Activated naive CD8-positive, alpha-beta T cell treated with anti-CD3 and anti-CD28 coated beads, Interleukin-2, amount 10 ng/mL, durations not matched to agents 7 days and 5 days (primary cell): ENCODE measurements at regions not wholly inside any gene's neighbourhood (a gene's known extent, or its start where the extent isn't known, plus 50 kb on each side); places are given as distances from the start of the nearest gene placed in this dataset.

Experiments used
- ATAC-seq: fragments of 150-1000 bp; cut with Tn5 transposase; one replicate; pipeline ENCODE4 v1.10.0; 2021; ENCODE audit warnings: low read depth, moderate library complexity
- POLR2A ChIA-PET: fragments of 350-600 bp; sonication (Branson Sonifier 250); formaldehyde crosslinking; loops from one replicate; lab custom pipeline; 2021; ENCODE audit warnings: antibody characterized with exemption; lab: Charles Lee
- DNase-seq: peaks from one replicate; pipeline ENCODE4 v3.0.0; 2021
- H3K27ac Mint-ChIP-seq: one replicate; pipeline ENCODE4 v1.8.0; 2022; ENCODE audit warnings: mild to moderate bottlenecking, mixed read lengths
- H3K27me3 Mint-ChIP-seq: one replicate; pipeline ENCODE4 v1.8.0; 2022; ENCODE audit warnings: mild to moderate bottlenecking, moderate library complexity, mixed read lengths
- H3K36me3 Mint-ChIP-seq: one replicate; pipeline ENCODE4 v1.8.0; 2021; ENCODE audit warnings: mild to moderate bottlenecking, mixed read lengths
- H3K4me1 Mint-ChIP-seq: one replicate; pipeline ENCODE4 v1.8.0; 2021; ENCODE audit warnings: mixed read lengths
- H3K4me3 Mint-ChIP-seq: one replicate; pipeline ENCODE4 v1.8.0; 2022; ENCODE audit warnings: mild to moderate bottlenecking, moderate library complexity, mixed read lengths
- H3K9me3 Mint-ChIP-seq: one replicate; pipeline ENCODE4 v1.8.0; 2021; ENCODE audit warnings: mixed read lengths

DNA sequence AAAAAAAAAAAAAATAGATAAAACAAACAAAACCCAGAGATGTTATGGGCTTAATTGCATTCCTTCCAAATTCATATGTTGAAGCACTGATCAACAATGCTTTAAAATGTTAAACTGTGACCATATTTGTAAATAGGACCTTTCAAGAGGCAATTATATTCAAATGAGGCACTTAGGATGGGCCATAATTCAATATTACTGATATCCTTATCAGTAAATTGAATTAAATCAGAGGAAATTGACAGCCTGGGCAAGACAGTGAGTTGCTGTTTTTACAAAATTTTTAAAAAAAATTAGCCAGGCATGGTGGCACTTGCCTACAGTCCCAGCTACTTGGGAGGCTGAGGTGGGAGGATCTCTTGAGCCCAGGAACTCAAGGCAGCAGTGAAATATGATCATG lies 364.1 kb downstream of the GJA1 start:
- Mint-ChIP-seq H3K27me3 (no peaks in the 10 kb centered on the region), H3K36me3 (peaks cover 2% of the 10 kb centered on the region), H3K4me1 (no peaks in the 10 kb centered on the region), H3K4me3 (no peak overlapping the region), H3K27ac (no peak overlapping the region), H3K9me3 (peaks cover 19% of the 10 kb centered on the region)
- POLR2A ChIA-PET, result no interaction called here
- no peak for ATAC-seq
- DNase-seq, result no peak

DNA sequence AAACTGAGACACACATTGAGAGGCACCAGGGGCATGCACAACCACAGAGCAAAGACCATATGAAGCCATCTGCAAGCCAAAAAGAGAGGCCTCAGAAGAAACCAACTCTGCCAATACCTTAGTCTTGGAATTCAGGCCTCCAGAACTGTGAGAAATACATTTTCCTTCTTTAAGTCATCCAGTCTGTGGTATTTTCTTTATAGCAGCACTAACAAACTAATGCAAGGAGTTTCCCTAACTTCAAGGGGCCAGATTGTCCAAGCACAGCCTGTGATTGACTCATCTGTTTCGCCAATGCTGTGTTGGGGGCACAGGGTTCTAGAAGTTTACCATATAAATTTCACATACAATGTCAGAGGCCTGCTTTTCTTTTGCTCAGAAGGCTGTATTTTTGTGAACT lies 364.6 kb downstream of the GJA1 start:
- ATAC-seq (no peak), DNase-seq (no peak)
- Mint-ChIP-seq H3K4me1 (no peaks in the 10 kb centered on the region), H3K36me3 (peaks cover 2% of the 10 kb centered on the region), H3K9me3 (peaks cover 19% of the 10 kb centered on the region), H3K27ac (no peak overlapping the region), H3K27me3 (no peaks in the 10 kb centered on the region), H3K4me3 (no peak overlapping the region)
- POLR2A ChIA-PET, result no interaction called here

DNA sequence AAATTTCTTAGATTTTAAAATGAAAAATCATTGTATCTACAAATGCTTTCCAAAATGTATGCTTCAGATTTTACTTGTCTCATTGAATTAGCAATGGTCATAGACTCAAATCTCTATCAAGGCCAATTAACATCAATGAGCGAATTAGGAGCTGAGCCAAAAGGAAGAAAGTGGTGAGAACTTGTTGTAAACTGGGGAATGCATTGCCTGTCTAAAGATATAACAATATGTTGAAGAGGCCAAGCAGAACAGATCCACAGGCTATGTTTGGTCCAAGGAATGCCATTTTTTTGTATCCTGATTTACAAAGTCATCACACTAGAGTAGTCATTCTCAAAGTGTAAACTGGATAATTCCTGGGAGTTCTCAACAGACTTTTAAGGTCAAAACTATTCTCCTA lies 370.7 kb downstream of the GJA1 start:
- POLR2A ChIA-PET, result no interaction called here
- Mint-ChIP-seq H3K36me3 (peaks cover 2% of the 10 kb centered on the region), H3K27ac (no peak overlapping the region), H3K4me1 (no peaks in the 10 kb centered on the region), H3K4me3 (no peak overlapping the region), H3K27me3 (no peaks in the 10 kb centered on the region), H3K9me3 (peaks cover 8% of the 10 kb centered on the region)
- ATAC-seq, result no peak
- no peak for DNase-seq

DNA sequence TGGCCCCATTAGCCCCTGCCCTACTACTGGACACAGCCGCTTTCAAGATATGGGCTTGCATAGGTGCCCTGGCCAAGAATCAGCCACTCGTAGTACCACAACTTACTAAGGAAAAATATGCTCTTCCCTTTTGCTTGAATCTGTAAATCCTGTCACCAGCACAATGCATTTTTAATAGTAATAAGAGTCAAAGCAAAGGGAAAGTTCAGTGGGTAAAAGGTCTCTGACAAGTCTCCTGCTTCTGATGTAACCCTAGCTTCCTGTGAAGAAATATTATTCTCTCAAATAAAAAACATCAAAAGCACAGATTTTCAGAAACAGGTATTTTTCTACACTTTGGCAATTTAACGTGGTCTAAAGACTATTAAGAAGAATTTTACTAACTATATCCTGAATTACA lies 373.8 kb downstream of the GJA1 start:
- Mint-ChIP-seq H3K27ac (no peak overlapping the region), H3K27me3 (no peaks in the 10 kb centered on the region), H3K4me3 (no peak overlapping the region), H3K9me3 (no peaks in the 10 kb centered on the region), H3K36me3 (no peaks in the 10 kb centered on the region), H3K4me1 (no peaks in the 10 kb centered on the region)
- ATAC-seq, result no peak
- no peak for DNase-seq
- POLR2A ChIA-PET, result no interaction called here

DNA sequence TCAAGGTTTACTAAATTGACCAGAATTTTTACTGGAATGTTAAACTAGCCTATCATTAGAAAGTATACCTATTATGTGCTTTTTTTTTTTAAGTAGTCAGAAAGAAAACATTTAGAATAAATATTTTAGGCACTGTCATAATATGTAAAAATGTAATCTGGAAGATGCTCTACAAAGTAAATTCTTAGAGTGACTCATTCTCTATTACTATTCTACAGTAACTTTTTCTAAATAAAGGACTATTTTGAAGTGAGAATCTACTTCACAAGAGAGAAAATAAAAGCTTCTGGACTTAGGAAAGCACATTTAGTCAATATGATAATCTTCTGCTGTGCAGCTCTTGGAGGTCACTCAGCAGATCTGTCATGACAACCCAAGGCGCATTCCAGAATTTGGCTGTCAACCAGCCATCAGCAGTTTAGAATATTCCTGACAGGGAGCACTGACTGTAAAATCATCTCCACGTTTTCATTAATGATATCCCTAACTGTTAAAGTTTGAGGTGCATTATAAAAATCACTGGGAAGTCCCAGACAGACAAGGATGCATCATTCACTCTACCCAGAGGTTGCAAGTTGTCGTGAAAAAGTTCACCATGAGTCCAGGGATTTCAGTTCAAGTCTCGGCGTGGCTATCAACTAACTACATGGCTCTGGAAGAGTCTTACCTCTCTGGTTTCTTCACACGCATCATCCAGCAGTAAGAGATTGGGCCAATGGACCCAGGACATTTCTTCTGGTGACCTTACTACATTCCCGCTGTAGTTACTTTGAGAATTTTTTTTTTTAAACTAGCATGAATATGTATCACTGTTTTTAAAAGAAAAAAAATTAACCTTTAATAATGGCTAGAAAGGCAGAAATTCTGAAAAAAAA lies 374.9 kb downstream of the GJA1 start:
- H3K36me3 Mint-ChIP-seq, result no peaks in the 10 kb centered on the region
- no peak for ATAC-seq
- DNase-seq, result no peak
- H3K27ac Mint-ChIP-seq, result no peak overlapping the region
- no peak overlapping the region for H3K4me3 Mint-ChIP-seq
- H3K9me3 Mint-ChIP-seq, result no peaks in the 10 kb centered on the region
- POLR2A ChIA-PET, result no interaction called here
- H3K27me3 Mint-ChIP-seq, result no peaks in the 10 kb centered on the region
- H3K4me1 Mint-ChIP-seq, result no peaks in the 10 kb centered on the region

DNA sequence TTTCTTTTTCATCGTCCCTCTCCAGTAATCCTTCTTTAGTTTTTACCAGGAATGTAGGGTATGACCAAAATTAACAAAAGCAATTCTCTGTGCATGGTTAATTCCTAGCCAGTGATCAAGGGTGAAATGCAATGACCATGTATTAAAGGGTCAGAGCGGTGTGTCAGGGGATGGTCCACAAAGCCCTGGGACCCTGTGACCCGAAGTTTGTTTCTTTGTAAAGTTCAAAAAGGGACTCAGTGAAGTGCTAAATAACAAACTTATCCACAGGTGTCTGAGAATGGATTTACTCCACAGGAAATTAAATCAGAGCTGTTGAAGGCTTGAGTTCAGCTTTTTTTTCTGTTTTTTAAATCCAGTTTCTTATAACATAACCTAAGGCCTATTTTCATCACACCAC lies 375.7 kb downstream of the GJA1 start:
- Mint-ChIP-seq H3K36me3 (no peaks in the 10 kb centered on the region), H3K4me3 (no peak overlapping the region), H3K4me1 (no peaks in the 10 kb centered on the region), H3K27ac (no peak overlapping the region), H3K27me3 (no peaks in the 10 kb centered on the region), H3K9me3 (no peaks in the 10 kb centered on the region)
- POLR2A ChIA-PET, result no interaction called here
- ATAC-seq (no peak), DNase-seq (no peak)

DNA sequence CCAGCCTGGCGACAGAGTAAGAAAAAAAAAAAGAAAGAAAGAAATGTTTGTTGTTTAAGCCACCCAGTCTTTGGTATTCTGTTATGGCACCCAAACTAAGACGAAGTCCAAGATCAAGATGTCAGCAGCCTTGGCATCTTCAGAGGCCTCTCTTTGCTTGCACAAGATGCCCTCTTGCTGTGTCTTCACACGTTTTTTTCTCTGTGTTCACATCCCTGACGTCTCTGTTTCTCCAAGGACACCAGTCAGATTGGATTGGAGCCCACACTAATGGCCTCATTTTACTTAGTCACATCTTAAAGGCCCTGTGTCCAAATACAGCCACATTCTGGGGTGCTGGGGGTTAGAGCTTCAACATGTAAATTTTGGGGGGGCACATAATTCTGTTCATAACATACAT lies 380.9 kb downstream of the GJA1 start:
- Mint-ChIP-seq H3K4me1 (no peaks in the 10 kb centered on the region), H3K4me3 (no peak overlapping the region), H3K9me3 (peaks cover 8% of the 10 kb centered on the region), H3K27ac (no peak overlapping the region), H3K36me3 (no peaks in the 10 kb centered on the region), H3K27me3 (no peaks in the 10 kb centered on the region)
- POLR2A ChIA-PET, result no interaction called here
- DNase-seq (no peak), ATAC-seq (no peak)

DNA sequence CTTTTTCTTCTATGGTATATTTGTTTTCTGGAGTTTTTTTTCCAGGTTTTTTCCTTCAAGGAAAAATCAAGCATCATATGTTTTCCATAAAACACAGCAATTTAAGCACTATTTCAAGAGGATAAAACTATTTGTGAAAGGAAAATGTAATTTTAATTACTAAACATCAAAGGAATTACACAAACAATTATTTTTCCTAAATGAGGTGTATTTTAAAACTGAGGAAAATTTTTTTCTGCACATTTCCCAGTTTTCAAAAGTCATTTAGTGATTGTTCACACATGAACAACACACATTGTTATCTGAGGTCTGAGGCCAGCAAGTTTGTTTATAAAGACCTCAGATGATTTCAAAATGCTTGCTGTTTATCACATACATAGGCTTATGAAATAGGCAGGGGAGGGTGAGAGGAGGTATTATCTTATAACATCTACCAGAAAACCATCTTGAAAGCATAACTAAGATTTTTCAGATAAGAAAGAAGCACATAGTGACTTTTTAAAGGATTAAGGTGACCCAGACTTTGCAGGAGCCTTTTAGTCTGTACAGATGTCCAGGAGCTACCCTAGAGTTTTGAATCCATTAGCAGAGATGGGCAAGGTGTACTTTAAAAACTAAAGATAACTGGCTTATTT lies 381.6 kb downstream of the GJA1 start:
- H3K4me3 Mint-ChIP-seq, result no peak overlapping the region
- H3K36me3 Mint-ChIP-seq, result no peaks in the 10 kb centered on the region
- H3K27me3 Mint-ChIP-seq, result no peaks in the 10 kb centered on the region
- ATAC-seq (no peak), DNase-seq (no peak)
- POLR2A ChIA-PET, result no interaction called here
- no peak overlapping the region for H3K27ac Mint-ChIP-seq
- no peaks in the 10 kb centered on the region for H3K4me1 Mint-ChIP-seq
- peaks cover 11% of the 10 kb centered on the region for H3K9me3 Mint-ChIP-seq

DNA sequence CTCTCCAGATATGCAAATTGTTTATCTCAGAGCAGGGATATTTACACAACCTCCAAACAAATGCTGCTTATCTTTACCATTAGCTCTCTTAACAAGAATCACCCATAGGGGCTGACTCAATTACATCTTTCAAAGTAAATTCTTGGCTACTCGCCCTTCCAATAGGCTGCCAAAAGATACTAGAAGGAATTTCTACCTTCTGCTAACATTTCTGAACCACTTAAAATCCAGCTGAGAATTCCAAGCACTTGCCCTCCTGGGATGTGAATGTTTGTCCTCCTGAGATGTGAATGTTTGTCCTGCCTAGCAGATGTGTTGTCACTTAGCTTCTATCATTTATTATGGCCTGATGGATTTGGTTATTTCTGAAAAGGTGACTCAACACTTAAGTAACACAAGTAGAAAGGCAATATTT lies 388.0 kb downstream of the GJA1 start:
- Mint-ChIP-seq H3K27ac (no peak overlapping the region), H3K9me3 (peaks cover 11% of the 10 kb centered on the region), H3K36me3 (no peaks in the 10 kb centered on the region), H3K27me3 (no peaks in the 10 kb centered on the region), H3K4me3 (no peak overlapping the region), H3K4me1 (no peaks in the 10 kb centered on the region)
- DNase-seq, result no peak
- POLR2A ChIA-PET, result no interaction called here
- no peak for ATAC-seq

DNA sequence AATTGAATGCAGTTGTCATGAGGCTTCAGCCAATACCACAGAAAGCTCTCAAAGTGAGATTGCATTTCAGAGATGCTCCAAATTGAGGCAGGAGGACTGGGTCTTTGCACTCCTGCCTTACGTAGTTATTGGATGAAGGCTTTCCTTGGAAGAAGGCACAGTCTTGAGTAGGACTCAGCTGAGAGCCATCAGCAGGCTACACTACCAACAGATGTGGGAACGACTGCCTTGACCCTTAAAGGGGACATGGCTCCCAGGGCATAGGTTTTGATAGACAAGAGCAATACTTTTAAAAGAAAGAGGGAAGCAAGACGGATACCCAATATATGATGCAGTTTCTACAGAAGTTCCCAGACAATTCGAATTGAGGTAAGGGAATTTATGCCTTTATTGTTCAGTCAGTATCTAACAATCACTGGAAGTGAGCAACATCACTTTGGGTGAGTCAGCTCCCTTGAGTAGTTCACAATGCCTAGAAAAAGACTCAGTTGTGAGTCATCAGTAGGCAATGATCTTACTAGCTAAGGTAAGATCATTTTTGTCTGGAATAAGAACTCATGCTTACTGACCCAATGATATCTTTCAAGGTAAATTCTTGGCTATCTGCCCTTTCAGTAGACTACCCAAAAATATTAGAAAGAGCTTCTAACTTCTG lies 390.8 kb downstream of the GJA1 start:
- Mint-ChIP-seq H3K9me3 (peaks cover 3% of the 10 kb centered on the region), H3K27me3 (no peaks in the 10 kb centered on the region), H3K27ac (no peak overlapping the region), H3K36me3 (no peaks in the 10 kb centered on the region), H3K4me3 (no peak overlapping the region), H3K4me1 (no peaks in the 10 kb centered on the region)
- DNase-seq, result no peak
- POLR2A ChIA-PET, result no interaction called here
- ATAC-seq, result no peak

DNA sequence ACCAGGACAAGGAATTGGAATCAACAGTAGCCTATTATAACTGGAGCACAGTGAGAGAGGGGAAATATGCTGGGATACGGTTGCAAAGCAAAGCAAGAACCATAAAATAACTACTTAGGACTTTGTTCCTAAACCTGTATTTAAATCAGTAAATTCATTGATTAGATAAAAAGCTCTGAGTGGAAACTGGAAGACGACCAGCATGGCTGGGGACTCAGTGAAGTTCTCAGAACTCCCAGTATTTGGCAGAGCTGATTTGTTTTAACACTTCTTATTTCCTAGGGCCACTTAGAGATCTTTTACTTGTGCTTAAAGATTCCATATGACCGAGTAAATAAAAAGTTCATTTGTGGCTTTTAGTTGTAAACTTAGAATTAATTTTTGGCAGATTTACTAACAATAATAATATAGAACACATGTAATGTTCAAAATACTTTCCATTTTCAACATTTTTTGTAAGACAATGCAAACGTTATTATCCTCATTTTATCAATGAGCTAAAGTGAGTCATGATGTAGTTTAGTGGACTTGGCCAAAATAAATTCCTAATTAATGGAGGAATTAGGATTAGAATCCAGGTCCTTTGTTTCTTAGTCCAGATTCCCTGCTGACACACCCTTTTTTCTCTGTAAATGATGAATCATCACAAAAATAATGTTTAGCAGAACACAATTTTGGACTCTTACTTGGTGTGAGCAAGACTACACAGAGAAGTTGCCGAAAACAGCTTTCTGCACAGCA lies 392.9 kb downstream of the GJA1 start:
- ATAC-seq (no peak), DNase-seq (no peak)
- no peaks in the 10 kb centered on the region for H3K36me3 Mint-ChIP-seq
- H3K27me3 Mint-ChIP-seq, result no peaks in the 10 kb centered on the region
- H3K27ac Mint-ChIP-seq, result no peak overlapping the region
- no peaks in the 10 kb centered on the region for H3K4me1 Mint-ChIP-seq
- H3K9me3 Mint-ChIP-seq, result no peaks in the 10 kb centered on the region
- no peak overlapping the region for H3K4me3 Mint-ChIP-seq
- POLR2A ChIA-PET, result no interaction called here

DNA sequence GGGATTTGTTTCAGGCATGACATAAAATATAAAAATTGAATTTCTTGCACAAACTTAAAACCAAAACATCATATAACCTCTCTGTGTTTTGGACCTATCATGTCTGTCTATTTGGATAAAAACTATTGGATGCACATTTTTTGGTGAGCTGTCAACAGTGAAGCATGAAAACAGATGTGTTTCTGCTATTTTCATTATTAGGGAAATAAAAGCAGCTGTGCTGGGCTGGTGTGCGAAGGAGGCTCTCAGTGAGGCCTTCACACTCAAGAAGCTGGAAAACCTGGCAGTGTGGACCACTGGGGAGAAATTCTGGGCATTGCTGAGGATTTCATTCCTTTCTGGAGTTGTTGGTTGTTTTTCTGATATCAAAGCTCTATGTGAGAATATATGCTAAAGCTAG lies 395.3 kb downstream of the GJA1 start:
- Mint-ChIP-seq H3K27me3 (no peaks in the 10 kb centered on the region), H3K36me3 (no peaks in the 10 kb centered on the region), H3K9me3 (no peaks in the 10 kb centered on the region), H3K27ac (no peak overlapping the region), H3K4me3 (no peak overlapping the region), H3K4me1 (no peaks in the 10 kb centered on the region)
- ATAC-seq, result no peak
- POLR2A ChIA-PET, result no interaction called here
- DNase-seq, result no peak

DNA sequence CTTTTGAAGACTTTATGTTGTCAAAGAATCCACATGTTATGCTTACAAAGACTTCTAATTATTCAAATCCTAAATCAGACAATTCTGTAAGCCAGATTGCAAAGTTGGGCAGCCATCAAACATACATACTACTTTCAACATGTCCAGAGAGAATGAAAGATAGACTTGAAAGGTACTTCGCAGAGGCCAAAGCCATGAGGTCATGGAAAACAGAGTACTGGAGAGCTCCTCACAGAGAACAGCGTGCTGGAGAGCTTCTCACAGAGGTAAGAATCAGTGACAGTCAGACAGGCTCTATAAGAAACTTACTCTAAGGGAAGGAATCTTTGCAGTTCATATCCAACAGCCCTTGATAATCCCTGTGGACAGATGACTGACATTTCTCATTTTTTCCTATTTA lies 400.2 kb downstream of the GJA1 start:
- Mint-ChIP-seq H3K36me3 (no peaks in the 10 kb centered on the region), H3K27ac (no peak overlapping the region), H3K9me3 (no peaks in the 10 kb centered on the region), H3K4me3 (no peak overlapping the region), H3K27me3 (no peaks in the 10 kb centered on the region), H3K4me1 (no peaks in the 10 kb centered on the region)
- ATAC-seq (no peak), DNase-seq (no peak)
- POLR2A ChIA-PET, result no interaction called here
